D721Med (cell line): ENCODE measurements at regions not wholly inside any gene's neighbourhood (a gene's known extent, or its start where the extent isn't known, plus 50 kb on each side); places are given as distances from the start of the nearest gene placed in this dataset.

Source experiments
- DNase-seq: peaks from one replicate; pipeline ENCODE4 v3.0.0; 2011; ENCODE audit warnings: low spot score; ENCODE audit not compliant: insufficient read length
- FAIRE-seq: peaks from 2 replicates; lab custom pipeline; 2011; peaks lifted over from hg19 to GRCh38; lab: Jason Lieb, UNC
- TF ChIP-seq, protein P1 (sequence below): IDR thresholded peaks from 2 replicates; pipeline ENCODE4 v1.5.1; 2012; ENCODE audit warnings: mild to moderate bottlenecking, control low read depth; ENCODE audit not compliant: insufficient read depth; ENCODE audit errors: missing control alignments

DNA sequence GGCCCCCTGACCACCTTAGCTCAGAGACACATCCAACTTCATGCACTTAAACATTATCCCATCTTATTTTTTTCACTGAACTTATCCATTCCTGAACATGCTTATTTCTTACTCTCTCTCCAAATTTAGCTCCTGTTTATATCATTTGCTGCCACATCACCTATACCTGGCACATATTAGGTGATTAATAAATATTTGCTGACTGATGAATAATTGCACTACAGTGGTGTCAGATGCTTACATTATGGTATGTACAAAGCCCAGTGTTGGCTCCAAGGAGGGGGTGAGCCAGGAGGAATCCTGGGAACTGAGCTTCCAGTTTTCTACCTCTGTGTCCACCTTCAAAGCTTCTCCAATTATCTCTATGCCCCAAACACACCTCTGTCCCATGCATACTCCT, 124.0 kb upstream of the PMFBP1 start:
- FAIRE-seq: no peak
- no peak for DNase-seq
- TF ChIP-seq, protein P1, sequence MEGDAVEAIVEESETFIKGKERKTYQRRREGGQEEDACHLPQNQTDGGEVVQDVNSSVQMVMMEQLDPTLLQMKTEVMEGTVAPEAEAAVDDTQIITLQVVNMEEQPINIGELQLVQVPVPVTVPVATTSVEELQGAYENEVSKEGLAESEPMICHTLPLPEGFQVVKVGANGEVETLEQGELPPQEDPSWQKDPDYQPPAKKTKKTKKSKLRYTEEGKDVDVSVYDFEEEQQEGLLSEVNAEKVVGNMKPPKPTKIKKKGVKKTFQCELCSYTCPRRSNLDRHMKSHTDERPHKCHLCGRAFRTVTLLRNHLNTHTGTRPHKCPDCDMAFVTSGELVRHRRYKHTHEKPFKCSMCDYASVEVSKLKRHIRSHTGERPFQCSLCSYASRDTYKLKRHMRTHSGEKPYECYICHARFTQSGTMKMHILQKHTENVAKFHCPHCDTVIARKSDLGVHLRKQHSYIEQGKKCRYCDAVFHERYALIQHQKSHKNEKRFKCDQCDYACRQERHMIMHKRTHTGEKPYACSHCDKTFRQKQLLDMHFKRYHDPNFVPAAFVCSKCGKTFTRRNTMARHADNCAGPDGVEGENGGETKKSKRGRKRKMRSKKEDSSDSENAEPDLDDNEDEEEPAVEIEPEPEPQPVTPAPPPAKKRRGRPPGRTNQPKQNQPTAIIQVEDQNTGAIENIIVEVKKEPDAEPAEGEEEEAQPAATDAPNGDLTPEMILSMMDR: no peak

- DNase-seq: no peak
Measured at GRCh38 chr16:72291531-72291981, 119.6 kb upstream of the PMFBP1 start.

DNA sequence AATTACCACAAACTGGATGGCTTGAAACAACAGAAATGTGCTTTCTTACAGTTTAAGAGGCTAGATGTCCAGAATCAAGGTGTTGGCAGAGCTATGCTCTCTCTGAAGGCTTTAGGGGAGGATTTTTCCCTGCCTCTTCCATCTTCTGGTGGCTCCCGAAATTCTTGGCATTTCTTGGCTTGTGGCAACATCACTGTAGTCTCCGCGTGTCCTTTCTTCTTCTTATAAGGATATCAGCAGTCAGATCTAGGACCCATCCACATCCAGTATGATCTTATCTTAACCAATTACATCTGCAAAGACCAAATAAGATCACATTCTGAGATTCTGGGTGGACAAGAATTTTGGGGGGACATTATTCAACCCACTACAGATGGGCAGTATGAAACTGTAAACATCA, 119.2 kb upstream of the PMFBP1 start:
- no peak for FAIRE-seq
- DNase-seq: no peak
- TF ChIP-seq, protein P1: no peak

More at GRCh38 chr16:72291531-72291981, 119.6 kb upstream of the PMFBP1 start:
- TF ChIP-seq, protein P1: no peak
- FAIRE-seq: no peak

- FAIRE-seq (no peak), DNase-seq (no peak)
- TF ChIP-seq, protein P1: no peak
Measured at GRCh38 chr16:72287649-72288048, 115.7 kb upstream of the PMFBP1 start.

GRCh38 chr16:72286936-72287620, 115.1 kb upstream of the PMFBP1 start:
- TF ChIP-seq, protein P1: no peak
- FAIRE-seq (no peak), DNase-seq (no peak)

GRCh38 chr16:72285728-72286127, 113.8 kb upstream of the PMFBP1 start:
- TF ChIP-seq, protein P1: no peak
- FAIRE-seq (no peak), DNase-seq (no peak)

- no peak for FAIRE-seq
- TF ChIP-seq, protein P1: no peak
Measured at GRCh38 chr16:72285324-72285723, 113.4 kb upstream of the PMFBP1 start.

More at GRCh38 chr16:72285324-72285723, 113.4 kb upstream of the PMFBP1 start:
- no peak for DNase-seq
